ENCODE measurements at regions not wholly inside any gene's neighbourhood (a gene's known extent, or its start where the extent isn't known, plus 50 kb on each side); places are given as distances from the start of the nearest gene placed in this dataset.

DNA sequence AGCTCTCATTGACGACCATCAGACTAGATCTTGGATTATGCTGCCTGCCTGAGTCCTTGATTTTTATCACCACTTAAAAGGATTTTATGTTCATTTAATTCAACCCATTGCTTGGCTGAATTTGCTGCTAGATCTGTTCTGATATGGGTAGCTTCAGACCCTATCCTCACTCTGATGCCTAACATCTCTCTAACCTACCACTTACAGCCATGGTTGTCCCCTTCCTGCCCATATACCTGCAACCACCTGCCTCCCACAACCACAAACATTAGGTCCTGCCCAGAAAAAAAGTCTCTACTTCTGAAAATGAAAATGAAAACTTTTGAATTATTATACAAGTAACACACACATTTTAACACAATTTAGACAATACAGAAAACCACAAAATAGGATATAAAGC is 310.8 kb downstream of the HNRNPD start:
- H3K4me3 ChIP-seq (ENCODE audit: low read length) = no peak overlapping the region
- DNase-seq (ENCODE audit: low read depth) = no peak
- TF ChIP-seq, protein P1, sequence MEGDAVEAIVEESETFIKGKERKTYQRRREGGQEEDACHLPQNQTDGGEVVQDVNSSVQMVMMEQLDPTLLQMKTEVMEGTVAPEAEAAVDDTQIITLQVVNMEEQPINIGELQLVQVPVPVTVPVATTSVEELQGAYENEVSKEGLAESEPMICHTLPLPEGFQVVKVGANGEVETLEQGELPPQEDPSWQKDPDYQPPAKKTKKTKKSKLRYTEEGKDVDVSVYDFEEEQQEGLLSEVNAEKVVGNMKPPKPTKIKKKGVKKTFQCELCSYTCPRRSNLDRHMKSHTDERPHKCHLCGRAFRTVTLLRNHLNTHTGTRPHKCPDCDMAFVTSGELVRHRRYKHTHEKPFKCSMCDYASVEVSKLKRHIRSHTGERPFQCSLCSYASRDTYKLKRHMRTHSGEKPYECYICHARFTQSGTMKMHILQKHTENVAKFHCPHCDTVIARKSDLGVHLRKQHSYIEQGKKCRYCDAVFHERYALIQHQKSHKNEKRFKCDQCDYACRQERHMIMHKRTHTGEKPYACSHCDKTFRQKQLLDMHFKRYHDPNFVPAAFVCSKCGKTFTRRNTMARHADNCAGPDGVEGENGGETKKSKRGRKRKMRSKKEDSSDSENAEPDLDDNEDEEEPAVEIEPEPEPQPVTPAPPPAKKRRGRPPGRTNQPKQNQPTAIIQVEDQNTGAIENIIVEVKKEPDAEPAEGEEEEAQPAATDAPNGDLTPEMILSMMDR (conservative IDR thresholded peaks at IDR 0.05; ENCODE audit: low read length) = no peak

DNA sequence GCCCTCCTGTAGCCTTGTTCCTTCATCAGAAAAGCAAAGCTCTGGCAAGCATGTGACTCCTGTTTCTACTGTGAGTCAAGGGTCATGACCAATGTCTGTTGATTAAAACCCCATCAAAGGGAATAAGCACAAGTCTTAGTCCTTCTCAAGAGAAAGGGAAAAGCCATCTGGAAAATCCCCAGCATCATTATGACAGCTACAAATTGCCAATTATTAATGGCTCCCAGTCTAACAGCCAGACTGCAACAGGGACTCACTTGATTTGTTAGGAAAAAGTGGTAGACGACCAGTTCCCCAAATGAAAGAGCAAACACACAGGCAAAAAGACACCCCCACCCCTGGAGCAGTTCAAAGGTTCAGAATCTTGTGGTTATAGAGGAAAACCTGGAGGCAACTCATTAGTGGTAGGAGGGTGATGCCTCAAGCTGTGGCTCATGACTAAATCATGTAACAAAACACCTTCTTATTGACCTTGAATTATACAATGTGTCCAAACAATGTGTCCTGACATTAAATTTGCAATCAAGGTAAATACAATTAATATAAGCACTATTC is 315.7 kb downstream of the HNRNPD start:
- no peak overlapping the region for H3K4me3 ChIP-seq (ENCODE audit: low read length)
- DNase-seq (ENCODE audit: low read depth) = no peak
- TF ChIP-seq, protein P1 (conservative IDR thresholded peaks at IDR 0.05; ENCODE audit: low read length) = no peak

DNA sequence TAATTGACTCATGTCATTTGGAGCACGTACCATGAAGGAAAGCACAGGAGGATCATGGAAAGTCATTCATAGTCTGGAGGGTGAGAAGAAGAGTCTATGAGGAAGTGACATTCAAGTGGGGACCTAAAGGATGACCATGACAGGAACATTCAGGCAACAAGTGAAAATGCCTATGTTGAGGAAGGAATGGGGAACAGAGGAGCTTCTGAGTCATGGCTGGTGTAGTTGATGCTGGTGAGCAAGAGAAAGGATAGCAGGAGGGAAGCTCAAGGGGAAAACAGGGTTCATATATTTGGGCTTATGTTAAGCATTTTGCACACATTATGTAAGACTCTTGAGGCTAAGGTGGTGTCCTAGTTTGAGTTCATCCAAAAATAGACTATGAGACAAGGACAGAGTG is 318.6 kb downstream of the HNRNPD start:
- DNase-seq (ENCODE audit: low read depth) = no peak
- TF ChIP-seq, protein P1 (conservative IDR thresholded peaks at IDR 0.05; ENCODE audit: low read length) = no peak
- no peak overlapping the region for H3K4me3 ChIP-seq (ENCODE audit: low read length)

DNA sequence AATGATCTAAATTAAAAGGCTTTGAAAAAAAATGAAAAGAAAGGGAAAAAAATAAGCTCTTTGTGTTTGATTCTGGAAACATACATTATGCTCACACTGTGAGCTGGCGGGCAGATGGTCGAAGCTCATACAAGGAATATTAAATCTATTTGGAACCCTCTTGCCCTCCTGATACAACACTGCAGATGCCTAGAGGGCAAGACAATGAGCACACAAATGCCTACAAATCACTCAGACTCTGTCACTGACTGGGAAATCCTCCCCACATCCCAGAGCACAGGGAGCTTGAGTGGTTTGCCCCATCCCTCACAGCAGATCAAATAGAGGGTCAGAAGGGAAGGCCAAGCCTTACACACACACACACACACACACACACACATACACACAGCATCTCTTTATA is 320.4 kb downstream of the HNRNPD start:
- no peak for DNase-seq (ENCODE audit: low read depth)
- TF ChIP-seq, protein P1 (conservative IDR thresholded peaks at IDR 0.05; ENCODE audit: low read length) = no peak
- no peak overlapping the region for H3K4me3 ChIP-seq (ENCODE audit: low read length)

DNA sequence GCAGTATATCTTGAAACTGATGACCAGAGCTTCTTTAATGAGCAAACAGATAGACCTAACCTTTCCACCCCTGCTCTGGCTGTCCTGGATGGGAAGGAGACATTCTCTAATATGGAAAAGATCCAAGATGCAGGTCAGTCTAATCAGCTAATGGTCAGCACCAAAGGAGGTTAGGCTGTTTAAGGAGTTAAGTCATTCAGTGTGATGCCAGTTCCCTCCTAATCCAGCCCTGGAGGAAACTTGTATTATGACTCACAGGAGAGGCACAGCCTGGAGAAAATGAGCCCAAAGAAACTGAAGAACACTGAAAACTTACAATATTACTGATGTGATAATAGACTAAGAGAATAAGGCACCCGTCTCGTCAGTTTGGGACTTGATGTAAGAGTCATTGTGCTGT is 323.0 kb downstream of the HNRNPD start:
- DNase-seq (ENCODE audit: low read depth) = no peak
- TF ChIP-seq, protein P1 (conservative IDR thresholded peaks at IDR 0.05; ENCODE audit: low read length) = no peak
- H3K4me3 ChIP-seq (ENCODE audit: low read length) = no peak overlapping the region

DNA sequence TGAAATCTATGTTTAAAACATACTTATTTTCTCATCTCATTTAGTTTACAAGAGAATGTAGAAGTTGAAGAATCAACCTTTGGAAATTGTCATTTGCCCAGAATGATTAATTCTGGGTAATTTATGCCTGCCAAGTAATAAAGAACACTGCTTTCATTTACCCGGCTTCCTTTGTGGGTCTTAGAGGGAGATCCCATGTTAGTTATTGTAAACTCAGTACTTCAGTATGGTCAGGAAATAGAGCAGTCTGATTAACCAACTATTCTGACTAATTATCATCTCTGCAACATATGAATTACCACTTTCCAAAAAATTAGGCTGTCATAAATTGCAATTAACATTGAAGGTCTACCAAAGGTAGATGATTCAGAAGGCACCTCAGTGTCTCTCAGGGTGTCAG is 324.5 kb downstream of the HNRNPD start:
- no peak overlapping the region for H3K4me3 ChIP-seq (ENCODE audit: low read length)
- TF ChIP-seq, protein P1 (conservative IDR thresholded peaks at IDR 0.05; ENCODE audit: low read length) = no peak
- DNase-seq (ENCODE audit: low read depth) = no peak

DNA sequence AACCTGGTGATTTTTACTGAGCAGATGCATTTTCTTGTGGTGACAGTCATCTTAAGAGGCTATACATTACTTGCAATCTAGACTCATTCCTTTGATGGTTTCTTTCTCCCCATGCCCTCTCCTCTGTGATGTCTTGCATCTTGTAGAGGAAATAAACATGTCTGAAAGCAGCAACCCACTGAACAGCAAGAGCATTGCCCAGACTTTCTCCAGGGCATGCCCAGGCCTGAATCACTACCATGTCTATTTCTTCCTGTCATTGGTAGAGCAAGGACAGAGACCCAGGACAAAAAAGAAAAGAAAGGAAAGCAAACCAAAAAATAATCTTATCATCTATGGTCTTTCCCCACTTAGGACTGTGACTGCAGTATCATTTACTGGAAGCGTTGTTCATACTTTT is 326.1 kb downstream of the HNRNPD start:
- H3K4me3 ChIP-seq (ENCODE audit: low read length) = no peak overlapping the region
- TF ChIP-seq, protein P1 (conservative IDR thresholded peaks at IDR 0.05; ENCODE audit: low read length) = no peak
- no peak for DNase-seq (ENCODE audit: low read depth)

Data from AG10803 (cell line).